Renal cortex interstitium (tissue), 11 donors: ENCODE measurements at regions not wholly inside any gene's neighbourhood (a gene's known extent, or its start where the extent isn't known, plus 50 kb on each side); places are given as distances from the start of the nearest gene placed in this dataset.
"Not testable (repeated sequence)": the region's sequence is repeated elsewhere in the genome, so short reads cannot be mapped to it uniquely, and the experiment has no call there.

Source experiments
- DNase-seq, 11 donors: peaks; one replicate each; pipeline ENCODE4 v3.0.0-alpha.2; 2013; ENCODE audit warnings: low read depth in 9 of 11, low spot score in 4 of 11; ENCODE audit errors: extremely low read depth in 1 of 11

DNA sequence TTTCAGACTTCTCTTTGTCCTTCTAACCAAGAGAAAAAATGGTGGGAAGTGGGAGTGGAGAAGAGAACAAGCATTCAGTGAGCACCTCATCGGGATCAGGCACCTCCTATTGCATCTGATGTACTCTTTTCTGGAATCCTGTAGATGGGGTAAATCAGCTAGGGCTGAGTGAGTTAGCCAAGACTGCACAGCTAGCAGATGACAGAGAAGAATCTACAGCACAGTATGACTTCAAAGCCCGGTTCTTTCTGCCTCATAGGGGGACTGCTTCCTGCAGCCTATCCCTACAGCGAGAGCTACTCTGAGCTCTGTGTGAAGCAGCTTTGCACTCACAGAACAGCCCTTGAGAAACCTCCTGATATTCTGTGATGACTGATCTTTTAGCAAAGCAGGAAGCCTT is 275.2 kb upstream of the MEIS2 start:
- DNase-seq, result no peak

DNA sequence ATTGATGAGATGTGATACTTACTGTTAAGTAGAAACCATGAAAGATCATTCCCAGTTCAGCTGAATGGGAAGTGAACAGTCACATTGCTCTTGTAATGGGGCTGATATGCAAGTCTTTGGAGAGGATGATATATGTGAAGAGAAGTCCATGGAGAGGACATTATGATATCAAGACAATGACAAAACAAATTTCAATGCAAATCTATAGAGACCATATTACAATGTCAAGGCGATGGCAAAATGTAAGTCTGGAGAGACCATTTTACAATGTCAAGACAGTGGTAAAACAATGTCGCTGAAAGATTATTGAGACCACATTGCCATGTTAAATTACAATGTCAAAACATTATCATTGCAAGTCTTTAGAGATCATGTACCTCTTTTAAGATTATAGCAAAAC is 277.1 kb upstream of the MEIS2 start:
- no peak for DNase-seq

DNA sequence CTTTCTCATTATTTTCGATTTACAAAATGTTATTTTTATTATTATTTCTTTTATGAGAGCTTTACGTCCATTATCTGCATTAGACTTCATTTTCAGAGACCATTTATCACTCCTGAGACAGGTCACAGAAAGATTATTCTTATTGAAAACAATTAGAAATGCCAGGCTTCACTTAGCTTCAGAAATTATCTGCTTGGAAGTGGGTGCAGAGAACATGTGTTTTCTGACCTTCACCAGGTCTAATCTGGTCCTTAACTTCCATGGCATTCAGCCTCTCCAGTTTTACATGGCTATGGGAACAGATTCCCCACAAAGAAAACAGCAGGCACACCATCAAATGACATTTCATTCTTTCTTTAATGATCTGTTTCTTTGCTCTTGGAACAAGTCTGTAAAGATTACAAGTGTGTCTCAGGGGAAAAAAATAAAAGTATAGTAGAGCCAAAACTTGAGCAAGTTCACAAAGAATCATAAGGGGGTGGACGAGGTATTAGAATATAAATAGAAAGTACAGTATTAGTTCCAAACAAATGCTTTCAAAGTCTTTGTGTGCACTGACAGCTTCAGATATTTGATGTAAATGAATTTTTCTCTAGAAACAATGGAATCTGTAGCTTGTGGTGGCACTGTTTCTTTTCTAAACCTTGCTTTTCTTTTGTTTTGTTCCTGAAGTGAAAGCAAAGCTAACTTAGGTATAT is 294.2 kb upstream of the MEIS2 start:
- no peak for DNase-seq

DNA sequence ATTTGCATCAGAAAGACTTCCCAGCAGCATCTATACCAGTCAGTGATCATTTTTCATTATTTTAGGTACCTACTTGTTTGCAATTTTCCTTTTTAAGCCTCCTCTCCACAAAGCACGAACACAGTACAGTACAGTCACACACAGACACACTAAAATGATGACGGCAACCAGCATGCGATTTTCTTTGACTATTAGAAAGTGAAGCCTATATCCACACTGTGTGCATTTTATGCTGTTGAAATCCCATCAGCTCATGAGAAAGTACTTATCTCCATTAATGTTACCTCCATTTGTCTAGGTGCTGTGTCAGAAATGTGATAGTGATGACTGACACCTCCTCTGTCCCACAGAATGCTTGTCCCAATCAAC is 294.7 kb upstream of the MEIS2 start:
- no peak for DNase-seq

DNA sequence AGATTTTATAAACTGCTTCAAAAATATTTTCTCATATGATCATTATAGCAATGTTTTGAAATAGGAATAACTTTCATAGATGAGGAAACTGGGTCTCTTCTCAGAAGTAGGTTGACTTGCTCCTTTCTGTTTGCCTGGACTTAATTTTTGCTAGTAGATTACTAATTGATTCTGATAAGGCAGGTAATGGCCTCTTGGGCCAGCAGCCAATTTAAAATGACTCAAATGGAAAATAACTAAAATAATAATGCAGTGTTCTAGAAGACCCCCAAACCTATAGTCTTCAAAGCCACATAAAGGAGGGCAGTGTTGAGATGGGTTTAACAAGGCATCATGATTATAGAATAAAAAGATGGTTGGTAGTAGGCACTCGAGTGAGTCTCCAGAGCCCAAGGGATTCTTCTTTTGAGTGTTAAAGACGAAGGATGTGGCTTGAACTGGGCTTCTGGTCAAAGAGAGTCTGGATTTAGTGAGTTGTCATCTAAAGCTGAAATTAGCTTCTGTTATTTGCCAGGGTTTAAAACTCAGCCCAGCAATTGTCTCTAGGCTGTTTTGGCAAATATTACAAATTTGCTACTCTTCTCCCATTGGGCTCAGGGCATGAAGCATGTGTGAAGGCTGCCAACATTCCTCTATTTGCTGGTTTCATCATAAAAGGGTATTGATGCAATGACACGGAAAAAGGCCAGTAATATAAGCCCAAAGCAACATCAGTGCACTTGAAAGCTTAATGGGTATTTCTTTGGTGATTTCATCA is 297.1 kb upstream of the MEIS2 start:
- DNase-seq, result no peak

DNA sequence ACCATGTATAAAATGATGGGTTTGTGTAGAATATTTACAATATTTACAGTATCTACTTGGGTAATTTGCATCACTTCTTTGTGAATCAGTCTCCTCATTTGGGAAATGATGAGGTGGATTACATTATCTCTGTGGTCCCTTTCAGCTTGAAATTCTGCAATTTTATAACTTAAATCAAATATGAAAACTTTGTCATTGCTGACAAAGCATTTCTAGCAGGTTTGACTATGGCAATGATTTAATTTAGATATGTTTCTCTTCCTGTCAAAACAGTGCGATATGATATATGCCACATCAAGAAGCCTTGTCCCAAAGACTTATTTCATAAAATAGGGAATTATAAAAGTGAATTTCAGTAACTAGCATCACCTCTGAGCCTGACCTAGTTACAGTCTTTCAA is 315.8 kb upstream of the MEIS2 start:
- no peak for DNase-seq

DNA sequence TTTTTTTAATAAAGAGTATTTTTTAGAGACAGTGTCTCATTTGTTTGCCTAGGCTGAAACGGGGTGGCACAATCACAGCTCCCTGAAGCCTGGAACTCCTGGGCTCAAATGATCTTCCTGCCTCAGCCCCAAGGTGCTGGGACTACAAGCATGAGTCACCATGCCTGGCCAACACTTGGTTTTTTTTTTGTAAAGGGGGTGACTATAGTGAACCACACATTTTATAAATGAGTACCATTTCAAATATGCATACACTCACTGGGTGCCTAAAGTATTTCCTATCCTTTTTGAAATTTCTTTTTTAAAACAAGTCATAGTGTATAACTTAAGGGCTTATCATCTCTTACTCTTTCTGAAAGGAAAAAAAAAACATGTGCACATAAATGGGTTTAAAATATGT is 325.2 kb upstream of the MEIS2 start:
- DNase-seq, result no peak

DNA sequence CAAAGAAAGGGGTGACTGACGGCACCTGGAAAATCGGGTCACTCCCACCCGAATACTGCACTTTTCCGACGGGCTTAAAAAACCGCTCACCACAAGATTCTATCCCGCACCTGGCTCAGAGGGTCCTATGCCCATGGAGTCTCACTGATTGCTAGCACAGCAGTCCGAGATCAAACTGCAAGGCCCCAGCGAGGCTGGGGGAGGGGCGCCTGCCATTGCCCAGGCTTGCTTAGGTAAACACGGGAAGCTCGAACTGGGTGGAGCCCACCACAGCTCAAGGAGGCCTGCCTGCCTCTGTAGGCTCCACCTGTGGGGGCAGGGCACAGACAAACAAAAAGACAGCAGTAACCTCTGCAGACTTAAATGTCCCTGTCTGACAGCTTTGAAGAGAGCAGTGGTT is 327.0 kb upstream of the MEIS2 start:
- not testable (repeated sequence) for DNase-seq

DNA sequence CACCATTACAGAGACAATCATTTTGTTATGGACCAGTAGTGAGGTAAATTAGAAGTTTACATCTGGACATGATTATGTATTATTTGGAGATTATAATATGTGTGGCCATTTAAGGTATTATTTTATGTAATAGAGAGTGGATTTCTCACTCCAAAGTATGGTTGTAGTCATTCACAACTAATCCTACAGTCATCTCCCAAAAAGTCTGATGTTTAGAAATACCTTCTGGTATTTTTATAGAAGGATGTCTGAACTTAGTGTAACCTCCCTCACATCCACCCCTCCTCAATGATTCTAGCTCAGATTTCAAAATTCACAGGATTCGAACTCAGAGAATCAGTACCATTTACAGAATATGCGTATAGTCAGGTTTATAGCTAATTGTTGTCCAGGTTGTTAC is 346.6 kb upstream of the MEIS2 start:
- no peak for DNase-seq

DNA sequence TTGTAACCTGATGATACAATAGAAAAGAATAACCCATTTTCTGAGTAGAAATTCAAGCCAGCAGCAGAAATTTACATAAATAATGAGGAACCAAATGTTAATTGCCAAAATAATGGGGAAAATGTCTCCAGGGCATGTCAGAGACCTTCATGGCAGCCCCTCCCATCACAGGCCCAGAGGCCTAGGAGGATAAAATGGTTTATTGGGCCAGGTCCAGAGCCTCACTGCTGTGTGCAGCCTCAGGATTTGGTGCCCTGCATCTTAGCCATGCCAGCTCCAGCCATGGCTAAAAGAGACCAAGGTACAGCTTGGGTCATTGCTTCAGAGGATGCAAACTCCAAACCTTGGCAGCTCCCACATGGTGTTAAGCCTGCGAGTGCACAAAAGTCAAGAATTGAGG is 352.1 kb upstream of the MEIS2 start:
- DNase-seq, result no peak

DNA sequence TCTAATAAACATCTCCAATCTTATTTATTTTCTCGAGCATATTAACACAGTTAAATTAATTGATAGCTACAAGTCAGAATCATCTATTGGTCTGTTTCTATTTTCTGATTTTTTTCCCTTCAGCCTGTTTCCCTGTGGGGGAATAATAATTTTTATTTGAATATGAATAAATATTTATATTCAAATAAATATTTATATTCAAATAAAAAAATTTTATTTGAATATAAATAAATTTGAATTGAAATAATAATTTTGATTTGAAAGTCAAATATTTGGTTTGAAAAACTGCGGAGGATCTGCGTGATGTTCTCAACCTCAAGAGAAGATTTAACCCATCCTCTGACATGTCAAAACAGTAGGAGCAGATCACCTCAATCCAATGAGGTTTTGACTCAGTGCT is 380.1 kb upstream of the MEIS2 start:
- no peak for DNase-seq

DNA sequence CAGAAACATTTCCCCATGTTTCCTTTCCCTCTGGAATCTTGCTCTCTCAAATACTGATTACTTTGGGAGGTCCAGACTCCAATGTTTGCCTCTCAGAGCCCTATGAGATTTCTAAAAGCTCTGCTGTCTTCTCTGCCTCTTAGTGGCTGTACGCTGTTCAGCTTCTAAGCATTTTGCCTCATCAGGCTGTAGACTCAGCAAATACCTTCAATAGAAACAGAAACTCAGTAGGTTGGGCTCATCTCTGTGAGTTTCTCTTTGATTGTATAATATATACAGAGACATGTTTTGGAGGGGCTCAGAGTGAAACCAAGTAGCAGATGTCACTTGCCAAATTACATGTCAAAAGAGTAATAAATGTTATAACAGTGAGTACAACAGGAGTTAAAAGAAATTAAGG is 380.8 kb upstream of the MEIS2 start:
- DNase-seq, result no peak

DNA sequence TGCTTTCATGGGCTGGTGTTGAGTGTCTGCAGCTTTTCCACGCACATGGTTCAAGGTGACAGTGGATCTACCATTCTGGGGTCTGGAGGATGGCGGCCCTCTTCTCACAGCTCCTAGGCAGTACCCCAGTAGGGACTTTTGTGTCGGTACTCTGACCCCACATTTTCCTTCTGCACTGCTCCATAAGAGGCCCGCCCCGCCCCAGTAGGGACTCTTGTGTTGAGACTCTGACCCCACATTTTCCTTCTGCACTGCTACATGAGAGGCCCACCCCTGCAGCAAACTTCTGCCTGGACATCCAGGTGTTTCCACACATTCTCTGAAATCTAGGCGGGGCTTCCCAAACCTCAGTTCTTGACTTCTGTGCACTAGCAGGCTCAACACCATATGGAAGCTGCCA is 383.4 kb upstream of the MEIS2 start:
- no peak for DNase-seq

DNA sequence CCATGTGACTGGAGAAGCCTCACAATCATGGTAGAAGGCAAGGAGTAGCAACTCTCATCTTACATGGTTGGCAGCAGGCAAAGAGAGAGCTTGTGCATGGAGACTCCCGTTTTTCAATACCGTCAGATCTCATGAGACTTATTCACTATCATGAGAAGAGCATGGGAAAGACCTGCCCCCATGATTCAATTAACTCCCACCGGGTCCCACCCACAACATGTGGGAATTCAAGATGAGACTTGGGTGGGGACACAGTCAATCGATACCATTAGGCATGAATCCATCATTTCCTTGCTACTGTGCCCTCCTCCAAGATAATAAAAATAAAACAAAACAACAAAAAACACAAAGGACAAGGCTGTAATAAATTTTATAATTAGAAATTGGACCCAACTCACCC is 384.7 kb upstream of the MEIS2 start:
- no peak for DNase-seq

DNA sequence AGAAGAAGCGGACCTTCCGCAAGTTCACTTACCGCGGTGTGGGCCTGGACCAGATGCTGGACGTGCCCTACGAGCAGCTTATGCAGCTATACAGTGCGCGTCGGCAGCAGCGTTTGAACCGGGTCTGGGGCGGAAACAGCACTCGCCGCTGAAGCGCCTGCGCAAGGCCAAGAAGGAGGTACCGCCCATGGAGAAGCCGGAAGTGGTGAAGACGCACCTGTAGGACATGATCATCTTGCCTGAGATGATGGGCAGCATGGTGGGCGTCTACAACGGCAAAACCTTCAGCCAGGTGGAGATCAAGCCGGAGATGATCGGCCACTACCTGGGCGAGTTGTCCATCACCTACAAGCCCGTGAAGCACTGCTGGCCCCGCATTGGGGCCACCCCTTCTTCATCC is 390.4 kb upstream of the MEIS2 start:
- DNase-seq, result no peak

DNA sequence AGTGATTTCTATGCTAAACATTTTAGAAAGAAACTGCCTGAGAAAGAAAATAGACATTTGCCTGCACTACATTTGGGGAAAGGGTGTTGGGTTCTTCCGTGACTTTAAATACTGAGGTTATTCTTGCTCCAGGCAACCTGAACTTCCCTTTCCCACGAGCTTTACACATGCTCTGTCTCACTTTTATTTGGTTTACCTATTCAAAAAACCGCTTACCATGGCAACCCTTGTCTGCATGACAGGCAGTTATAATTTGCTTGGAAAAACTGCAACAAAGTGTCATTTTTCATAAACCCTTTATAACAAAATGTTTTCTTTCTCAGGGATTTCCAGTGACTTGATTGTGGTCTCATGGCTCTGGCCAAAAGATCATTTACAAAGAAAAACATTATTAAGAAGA is 416.3 kb upstream of the MEIS2 start:
- no peak for DNase-seq

DNA sequence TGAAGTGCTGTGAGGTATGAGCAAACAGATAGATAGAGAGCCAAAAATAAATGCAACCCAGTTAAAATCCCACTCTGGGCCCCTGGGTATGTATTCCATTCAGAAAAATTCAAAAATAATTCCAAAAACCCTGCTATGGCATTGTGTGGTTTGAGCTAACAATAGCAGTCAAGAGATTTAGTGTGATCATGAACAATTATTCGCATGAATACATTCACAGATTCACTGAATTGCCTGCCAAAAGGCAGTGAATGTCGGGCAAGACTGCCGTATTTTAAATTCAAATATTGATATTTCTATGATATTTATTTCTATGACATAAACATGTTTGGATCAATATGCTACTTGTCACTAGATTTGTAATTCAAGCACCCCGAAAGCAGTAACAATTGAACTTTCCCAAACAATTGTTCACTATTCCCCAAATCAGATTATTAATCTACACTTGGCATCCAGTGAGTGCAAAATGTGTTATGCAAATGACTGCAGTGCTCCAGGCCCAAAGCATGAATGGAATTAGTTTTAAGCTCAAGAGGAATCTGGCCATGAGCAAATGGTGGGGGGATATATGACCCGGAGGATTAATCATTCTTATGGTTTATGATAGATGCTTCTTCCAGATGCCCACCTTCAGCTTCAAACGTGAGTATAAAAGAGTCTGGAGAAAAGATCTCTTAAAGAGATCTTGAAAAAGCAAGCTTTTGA is 417.0 kb upstream of the MEIS2 start:
- DNase-seq, result no peak

DNA sequence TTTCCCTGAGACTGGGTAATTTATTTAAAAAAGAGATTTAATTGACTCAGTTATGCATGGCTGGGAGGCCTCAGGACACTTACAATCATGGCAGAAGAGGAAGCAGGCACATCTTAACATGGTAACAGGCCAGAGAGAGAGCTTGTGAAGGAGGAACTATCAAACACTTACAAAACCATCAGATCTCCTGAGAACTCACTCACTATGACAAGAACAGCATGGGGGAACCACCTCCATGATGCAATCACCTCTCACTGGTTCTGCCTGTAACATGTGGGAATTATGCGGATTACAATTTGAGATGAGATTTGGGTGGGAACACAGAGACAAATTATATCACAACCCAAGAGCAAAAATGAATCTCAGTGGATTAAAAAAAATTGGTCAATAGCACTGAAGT is 416.0 kb upstream of the TMCO5A start:
- DNase-seq, result no peak

DNA sequence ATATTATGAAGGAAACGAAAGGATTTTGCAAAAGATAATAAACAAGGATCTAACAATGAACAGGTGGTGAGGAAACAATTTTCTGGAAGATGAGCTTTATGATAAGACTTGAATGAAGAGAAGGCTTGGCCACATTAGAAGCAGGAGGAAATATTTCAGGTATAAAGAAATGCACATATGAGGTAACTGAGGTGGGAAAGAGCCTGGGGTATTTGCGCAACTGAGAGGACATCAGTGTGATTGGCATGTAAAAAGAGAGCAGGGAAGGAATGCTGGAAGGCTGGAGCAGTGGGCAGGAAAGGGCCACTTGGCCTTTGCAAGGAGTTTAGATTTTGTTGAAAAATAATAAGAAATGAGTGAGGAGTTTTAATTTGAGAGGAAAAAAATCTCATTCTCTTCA is 414.4 kb upstream of the TMCO5A start:
- no peak for DNase-seq

DNA sequence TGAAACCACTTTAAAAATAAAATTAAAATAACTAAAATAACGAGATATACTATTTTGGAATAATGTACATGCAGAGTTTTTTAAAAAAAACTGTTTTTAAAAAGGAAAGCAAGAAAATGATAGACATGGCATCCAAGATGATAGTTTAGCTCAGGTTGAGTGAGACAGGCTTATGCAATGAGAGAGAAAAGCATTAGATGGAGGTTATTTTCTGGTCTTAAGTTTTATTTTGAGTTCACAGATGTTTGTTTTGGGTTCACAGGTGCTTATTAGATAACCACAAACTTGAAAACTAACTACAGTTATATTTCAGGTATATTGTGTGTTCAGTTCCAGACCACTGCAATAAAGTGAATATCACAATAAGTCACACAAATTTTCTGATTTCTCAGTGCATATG is 413.6 kb upstream of the TMCO5A start:
- no peak for DNase-seq

DNA sequence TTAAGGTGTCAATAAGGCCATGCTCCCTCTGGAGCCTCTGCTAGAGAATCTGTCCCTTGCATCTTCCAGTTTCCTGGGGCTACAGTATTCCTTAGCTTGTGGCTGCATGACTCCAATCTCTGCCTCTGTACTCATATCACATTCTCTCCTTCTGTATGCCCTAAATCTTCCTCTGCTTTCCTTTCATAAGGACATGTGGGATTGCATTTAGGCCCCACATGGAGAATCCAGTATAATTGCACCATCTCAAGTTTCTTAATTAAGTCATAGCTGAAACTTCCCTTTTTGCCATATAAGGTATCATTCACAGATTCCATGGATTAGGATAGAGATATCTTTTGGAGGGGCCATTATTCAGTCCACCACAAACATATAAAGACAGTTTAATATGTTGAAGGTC is 409.8 kb upstream of the TMCO5A start:
- DNase-seq, result no peak
